ENCODE measurements at regions not wholly inside any gene's neighbourhood (a gene's known extent, or its start where the extent isn't known, plus 50 kb on each side); places are given as distances from the start of the nearest gene placed in this dataset.

- dilution Hi-C loops (cut with HindIII; ENCODE audit: low sequenced_read_pairs, unreplicated experiment) (no loop called here), in situ Hi-C loops (cut with MboI; ENCODE audit: low sequenced_read_pairs) (no loop called here), intact Hi-C loops (cut with micrococcal nuclease) (no loop called here)
- Histone ChIP-seq H3K79me1 (ENCODE audit: low read depth in 1 of 2, low read length in 2 of 2) (no peaks in the 10 kb centered on the region), H3K18ac (ENCODE audit: low read depth, low read length) (no peak overlapping the region), H3K9me3 (ENCODE audit: control insufficient read depth, insufficient read depth, low read length) (no peaks in the 10 kb centered on the region), H3K27me3 (ENCODE audit: control insufficient read depth, insufficient read depth, low read length) (no peaks in the 10 kb centered on the region), H3K36me3 (ENCODE audit: control insufficient read depth, insufficient read depth, low read length) (no peaks in the 10 kb centered on the region), H2AK9ac (replicated peaks; ENCODE audit: low read depth, low read length, poor library complexity) (no peak overlapping the region), H2BK120ac (ENCODE audit: low read depth, low read length) (no peak overlapping the region), H3K4me2 (ENCODE audit: low read depth, low read length) (no peak overlapping the region), H2BK20ac (ENCODE audit: low read depth, low read length) (no peak overlapping the region), H3K9ac (ENCODE audit: low read depth, low read length) (no peak overlapping the region), H4K20me1 (ENCODE audit: insufficient read depth, low read length) (no peaks in the 10 kb centered on the region), H2AK5ac (ENCODE audit: low read depth, low read length) (no peak overlapping the region), H4K5ac (ENCODE audit: low read depth, low read length) (no peak overlapping the region), H3K4ac (ENCODE audit: low read depth, low read length) (no peak overlapping the region), H3K27ac (ENCODE audit: insufficient read depth, low read length) (no peak overlapping the region), H2AFZ (replicated peaks; ENCODE audit: low read length, poor library complexity) (no peak overlapping the region), H3K14ac (replicated peaks; ENCODE audit: low read depth, low read length) (no peak overlapping the region), H3K4me3 (ENCODE audit: insufficient read depth, low read depth, low read length) (no peak overlapping the region), H2BK15ac (ENCODE audit: low read depth, low read length) (no peak overlapping the region; the same call in 2 of the 3 replicates), H4K8ac (ENCODE audit: low read depth in 2 of 2, low read length in 2 of 2) (no peak overlapping the region), H4K91ac (ENCODE audit: insufficient read depth, low read depth, low read length) (no peak overlapping the region), H3K23ac (ENCODE audit: low read depth, low read length) (no peak overlapping the region), H3K56ac (ENCODE audit: extremely low read depth, insufficient read depth, low read length) (no peak overlapping the region), H3K9me1 (ENCODE audit: insufficient read depth, low read length) (no peaks in the 10 kb centered on the region; the same call in 1 of the 2 replicates), H3K4me1 (ENCODE audit: control insufficient read depth, insufficient read depth, low read length) (peaks cover 3% of the 10 kb centered on the region), H2BK5ac (ENCODE audit: low read depth, low read length, poor library complexity, severe bottlenecking) (no peak overlapping the region)
- no peak for DNase-seq
- no peak for ATAC-seq (ENCODE audit: low read depth)
- TF ChIP-seq BHLHE40 (IDR thresholded peaks at IDR 0.05; ENCODE audit: low read depth, low read length) (no peak), CHD1 (IDR thresholded peaks at IDR 0.05; ENCODE audit: low read depth, low read length) (no peak), RCOR1 (IDR thresholded peaks at IDR 0.05; ENCODE audit: insufficient replicate concordance, low read length) (no peak), POLR2A (IDR thresholded peaks at IDR 0.05; ENCODE audit: low read depth, low read length) (no peak), NFE2L2 (IDR thresholded peaks at IDR 0.05; ENCODE audit: low read depth, low read length) (no peak)
- WGBS, 2 experiments (ENCODE audit: extremely low coverage in 2 of 2, insufficient read length in 1 of 2): no CpG with 5 or more reads among the region's 1 CpG
- POLR2A ChIA-PET (ENCODE audit: unreplicated experiment): no interaction called here
- CTCF ChIA-PET: no interaction called here
- no TSS peak for BruUV-seq (replicated peaks)
Measured at GRCh38 chr18:61985681-61986080, 92.9 kb upstream of the RNF152 start.

All from IMR-90 (cell line).